GM12891 (cell line): ENCODE measurements at regions not wholly inside any gene's neighbourhood (a gene's known extent, or its start where the extent isn't known, plus 50 kb on each side); places are given as distances from the start of the nearest gene placed in this dataset.

Experiments used
- DNase-seq: peaks from one replicate; pipeline ENCODE4 v3.0.0; 2011; ENCODE audit warnings: low spot score; ENCODE audit not compliant: insufficient read length
- FAIRE-seq: peaks from 2 replicates; lab custom pipeline; 2011; peaks lifted over from hg19 to GRCh38; lab: Jason Lieb, UNC
- PAX5 ChIP-seq: IDR thresholded peaks from 2 replicates; pipeline ENCODE4 v1.6.1; 2011; ENCODE audit warnings: low read length, moderate library complexity, mild to moderate bottlenecking; ENCODE audit not compliant: insufficient read depth, severe bottlenecking
- POLR2A ChIP-seq: IDR thresholded peaks from 2 replicates; pipeline ENCODE4 v1.6.1; 2011; ENCODE audit warnings: low read depth, low read length, control low read depth
- POLR2AphosphoS5 ChIP-seq: IDR thresholded peaks from 2 replicates; pipeline ENCODE4 v1.6.1; 2011; ENCODE audit warnings: low read depth, low read length, control low read depth
- POU2F2 ChIP-seq: IDR thresholded peaks from 2 replicates; pipeline ENCODE4 v1.6.1; 2011; ENCODE audit warnings: low read depth, mild to moderate bottlenecking, control low read depth, low read length, moderate library complexity
- SPI1 ChIP-seq: IDR thresholded peaks from 2 replicates; pipeline ENCODE4 v1.6.1; 2011; ENCODE audit warnings: low read depth, low read length, control low read depth
- TAF1 ChIP-seq: IDR thresholded peaks from 2 replicates; pipeline ENCODE4 v1.6.1; 2011; ENCODE audit warnings: low read depth, low read length, control low read depth

- FAIRE-seq, result peak; percentile 66
- DNase-seq, result no peak
- no peak for TF ChIP-seq PAX5
- no peak for TF ChIP-seq POU2F2
- TF ChIP-seq POLR2A, result no peak
- TF ChIP-seq SPI1, result no peak
- no peak for TF ChIP-seq POLR2AphosphoS5
- TF ChIP-seq TAF1, result no peak
Observed at GRCh38 chr5:126694403-126694802, 82.5 kb upstream of the LMNB1 start.

- no peak for TF ChIP-seq TAF1
- TF ChIP-seq PAX5, result no peak
- no peak for TF ChIP-seq POU2F2
- TF ChIP-seq POLR2A, result no peak
- TF ChIP-seq SPI1, result no peak
- TF ChIP-seq POLR2AphosphoS5, result no peak
- FAIRE-seq (no peak), DNase-seq (no peak)
Observed at GRCh38 chr5:126695091-126695490, 81.8 kb upstream of the LMNB1 start.

GRCh38 chr5:126707080-126707479, 69.9 kb upstream of the LMNB1 start:
- DNase-seq (no peak), FAIRE-seq (no peak)
- TF ChIP-seq POLR2AphosphoS5 (no peak), POLR2A (no peak), TAF1 (no peak), POU2F2 (no peak), SPI1 (no peak), PAX5 (no peak)

- TF ChIP-seq POU2F2, result no peak
- no peak for TF ChIP-seq SPI1
- DNase-seq, result no peak
- no peak for FAIRE-seq
Observed at GRCh38 chr5:126715765-126716164, 61.2 kb upstream of the LMNB1 start.

- FAIRE-seq (no peak), DNase-seq (no peak)
- TF ChIP-seq SPI1 (no peak), TAF1 (no peak), POLR2A (no peak), POU2F2 (no peak), POLR2AphosphoS5 (no peak), PAX5 (no peak)
Observed at GRCh38 chr5:126716861-126717260, 60.1 kb upstream of the LMNB1 start.

GRCh38 chr5:126718236-126718868, 58.6 kb upstream of the LMNB1 start:
- DNase-seq (no peak), FAIRE-seq (no peak)
- TF ChIP-seq TAF1, result no peak

GRCh38 chr5:126720369-126720768, 56.6 kb upstream of the LMNB1 start:
- no peak for FAIRE-seq
- TF ChIP-seq POLR2AphosphoS5 (no peak), SPI1 (no peak), POLR2A (no peak), TAF1 (no peak), POU2F2 (no peak), PAX5 (no peak)
- DNase-seq, result no peak

GRCh38 chr5:126723643-126724042, 53.3 kb upstream of the LMNB1 start:
- peak; percentile 82 for FAIRE-seq
- TF ChIP-seq POU2F2 (no peak), SPI1 (no peak), TAF1 (no peak), POLR2AphosphoS5 (no peak), PAX5 (no peak), POLR2A (no peak)
- DNase-seq, result no peak
